IPS-15b (cell line): ENCODE measurements at regions not wholly inside any gene's neighbourhood (a gene's known extent, or its start where the extent isn't known, plus 50 kb on each side); places are given as distances from the start of the nearest gene placed in this dataset.
"Not testable (repeated sequence)": the region's sequence is repeated elsewhere in the genome, so short reads cannot be mapped to it uniquely, and the experiment has no call there.

Source experiments
- H3K27me3 ChIP-seq: one replicate; pipeline ENCODE4 v1.6.1; 2013; ENCODE audit warnings: low read length; ENCODE audit not compliant: control insufficient read depth, insufficient read depth
- H3K36me3 ChIP-seq: one replicate; pipeline ENCODE4 v1.6.1; 2013; ENCODE audit warnings: low read length; ENCODE audit not compliant: control insufficient read depth, insufficient read depth
- H3K4me1 ChIP-seq: one replicate; pipeline ENCODE4 v1.6.1; 2013; ENCODE audit warnings: mild to moderate bottlenecking, low read length; ENCODE audit not compliant: control insufficient read depth, insufficient read depth
- H3K4me3 ChIP-seq: one replicate; pipeline ENCODE4 v1.5.1; 2013; ENCODE audit warnings: low read depth, low read length
- H3K9ac ChIP-seq: one replicate; pipeline ENCODE4 v1.6.1; 2013; ENCODE audit warnings: low read depth, mild to moderate bottlenecking, low read length
- H3K9me3 ChIP-seq: one replicate; pipeline ENCODE4 v1.6.1; 2013; ENCODE audit warnings: mild to moderate bottlenecking, low read length; ENCODE audit not compliant: control insufficient read depth, insufficient read depth

DNA sequence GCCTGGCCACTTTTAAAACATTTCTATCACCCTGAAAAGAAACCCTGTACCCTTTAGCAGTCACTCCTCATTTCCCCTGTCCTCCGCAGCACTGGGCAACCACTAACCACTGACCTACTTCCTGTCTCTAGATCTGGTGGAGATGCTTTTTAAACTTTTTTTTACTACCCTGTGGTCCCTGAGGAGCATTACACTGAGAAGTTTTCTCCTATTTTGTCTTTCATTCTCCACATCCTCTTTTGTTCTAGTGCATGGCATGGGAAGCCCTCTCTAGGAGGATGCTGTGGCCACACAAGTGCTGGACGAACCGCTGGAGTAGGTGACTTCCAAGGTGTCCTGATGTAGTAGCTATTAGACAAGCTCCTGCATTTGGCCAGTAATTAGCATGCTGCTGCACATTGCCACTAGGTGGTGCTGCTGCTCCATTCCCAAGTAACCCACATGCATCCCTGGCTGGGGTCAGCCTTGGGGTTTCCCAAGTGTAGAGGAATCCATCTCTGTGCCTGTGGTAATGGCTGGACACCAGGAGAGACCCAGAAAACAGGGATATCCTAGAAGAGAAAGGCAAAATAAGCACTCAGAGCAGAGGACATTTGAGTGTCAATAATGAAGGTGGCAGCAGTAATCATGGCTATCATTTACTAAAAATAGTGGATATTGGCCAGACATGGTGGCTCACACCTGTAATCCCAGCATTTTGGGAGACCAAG, 143.8 kb upstream of the CRHR1 start:
- H3K4me3 ChIP-seq = no peak overlapping the region
- no peaks in the 10 kb centered on the region for H3K9me3 ChIP-seq
- no peak overlapping the region for H3K9ac ChIP-seq
- H3K36me3 ChIP-seq = peaks cover 5% of the 10 kb centered on the region
- H3K27me3 ChIP-seq = no peaks in the 10 kb centered on the region
- no peaks in the 10 kb centered on the region for H3K4me1 ChIP-seq

GRCh38 chr17:45641541-45641940, 142.6 kb upstream of the CRHR1 start:
- no peak overlapping the region for H3K9ac ChIP-seq
- H3K36me3 ChIP-seq = peaks cover under 1% of the 10 kb centered on the region
- H3K4me1 ChIP-seq = no peaks in the 10 kb centered on the region
- H3K9me3 ChIP-seq = no peaks in the 10 kb centered on the region
- no peaks in the 10 kb centered on the region for H3K27me3 ChIP-seq
- no peak overlapping the region for H3K4me3 ChIP-seq

DNA sequence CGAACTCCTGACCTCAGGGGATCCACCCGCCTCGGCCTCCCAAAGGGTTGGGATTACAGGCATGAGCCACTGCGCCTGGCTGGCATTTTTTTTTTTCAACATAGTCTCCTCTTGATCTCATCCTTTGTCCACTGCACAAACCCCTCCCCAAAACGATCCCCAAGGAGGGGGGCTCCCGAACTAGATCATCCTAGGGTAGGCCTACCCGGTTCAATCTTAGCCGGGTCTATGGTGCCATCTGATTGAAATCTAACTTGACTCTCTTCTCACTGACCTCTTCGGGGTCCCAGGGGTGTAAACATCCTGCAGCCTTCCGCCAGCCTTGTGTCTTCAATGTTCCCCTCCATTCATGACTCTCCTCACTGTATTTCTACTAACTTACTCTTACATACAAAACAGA, 140.5 kb upstream of the CRHR1 start:
- Histone ChIP-seq H3K4me3 (no peak overlapping the region), H3K9me3 (no peaks in the 10 kb centered on the region), H3K27me3 (no peaks in the 10 kb centered on the region)

GRCh38 chr17:45644637-45645036, 139.5 kb upstream of the CRHR1 start:
- H3K4me3 ChIP-seq, H3K9me3 ChIP-seq, H3K9ac ChIP-seq, H3K36me3 ChIP-seq, H3K4me1 ChIP-seq, H3K27me3 ChIP-seq: not testable (repeated sequence)

More for the DNA sequence above, 140.5 kb upstream of the CRHR1 start:
- Histone ChIP-seq H3K4me1 (no peaks in the 10 kb centered on the region), H3K9ac (no peak overlapping the region), H3K36me3 (no peaks in the 10 kb centered on the region)

DNA sequence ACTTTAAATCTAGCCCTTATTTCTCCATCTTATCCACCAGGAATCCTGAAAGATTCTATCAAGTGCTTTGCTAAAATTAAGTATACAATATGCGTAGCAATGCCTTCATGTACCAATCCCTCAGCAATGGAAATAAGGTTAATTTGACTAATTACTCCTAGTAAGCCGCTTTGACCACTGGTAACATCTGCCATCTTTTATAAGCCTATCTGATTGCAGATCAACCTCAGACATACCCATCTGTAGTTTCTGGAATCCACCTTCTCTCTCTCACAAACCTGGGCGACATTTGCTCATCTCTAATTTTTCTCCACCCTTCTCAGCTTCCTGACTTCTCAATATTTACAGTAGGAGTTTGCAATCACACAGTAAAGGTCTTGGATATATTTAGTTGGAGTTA, 138.8 kb upstream of the CRHR1 start:
- Histone ChIP-seq H3K27me3 (no peaks in the 10 kb centered on the region), H3K9me3 (no peaks in the 10 kb centered on the region), H3K36me3 (no peaks in the 10 kb centered on the region), H3K4me3 (no peak overlapping the region), H3K9ac (no peak overlapping the region), H3K4me1 (no peaks in the 10 kb centered on the region)

GRCh38 chr17:45646288-45646988, 137.7 kb upstream of the CRHR1 start:
- no peaks in the 10 kb centered on the region for H3K27me3 ChIP-seq
- H3K9ac ChIP-seq = no peak overlapping the region
- peaks cover 2% of the 10 kb centered on the region for H3K4me1 ChIP-seq
- no peaks in the 10 kb centered on the region for H3K9me3 ChIP-seq
- no peak overlapping the region for H3K4me3 ChIP-seq
- H3K36me3 ChIP-seq = no peaks in the 10 kb centered on the region

DNA sequence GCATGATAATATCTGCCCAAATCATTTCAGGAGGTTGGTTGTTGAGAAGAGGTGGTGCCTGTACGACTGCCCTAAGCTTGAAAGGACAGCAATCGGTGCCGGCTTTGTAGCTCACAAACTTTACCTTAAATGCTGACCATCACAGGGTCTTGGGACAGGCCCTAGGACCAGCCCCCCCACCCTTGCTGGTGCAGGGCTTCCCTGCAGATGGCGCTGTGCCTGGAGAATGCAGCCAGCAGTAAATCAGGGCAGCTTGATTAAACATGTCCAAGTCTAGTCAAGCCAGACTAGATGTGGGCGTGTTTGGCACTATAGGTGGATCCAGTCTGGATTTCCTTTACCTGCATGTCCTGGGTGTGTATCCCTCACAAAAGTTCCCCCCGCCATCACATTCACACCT, 135.5 kb upstream of the CRHR1 start:
- no peaks in the 10 kb centered on the region for H3K9me3 ChIP-seq
- H3K4me1 ChIP-seq = peaks cover 2% of the 10 kb centered on the region
- H3K36me3 ChIP-seq = no peaks in the 10 kb centered on the region
- no peaks in the 10 kb centered on the region for H3K27me3 ChIP-seq
- no peak overlapping the region for H3K4me3 ChIP-seq
- H3K9ac ChIP-seq = no peak overlapping the region

DNA sequence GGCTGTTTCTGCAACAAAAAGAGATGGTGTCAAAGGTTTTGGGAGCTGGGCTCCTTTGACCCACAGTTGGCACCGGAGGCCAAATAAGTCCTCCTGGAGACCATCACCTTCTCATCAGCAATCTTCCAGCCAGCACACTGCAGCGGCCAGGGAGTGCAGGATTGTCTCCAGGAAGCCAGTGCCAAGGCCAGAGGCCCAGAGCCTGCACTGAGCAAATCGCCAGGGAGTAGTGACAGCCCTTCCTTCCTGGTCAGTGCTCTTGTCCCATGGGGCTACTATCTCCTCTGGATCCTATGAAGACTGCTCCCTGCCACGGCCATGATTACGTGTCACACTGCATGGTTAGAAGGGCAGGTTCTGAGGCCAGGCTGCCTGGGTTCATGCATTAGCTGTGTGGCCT, 134.3 kb upstream of the CRHR1 start:
- no peak overlapping the region for H3K4me3 ChIP-seq
- peaks cover 2% of the 10 kb centered on the region for H3K4me1 ChIP-seq
- peak overlapping the region; percentile 54 for H3K9ac ChIP-seq
- H3K36me3 ChIP-seq = no peaks in the 10 kb centered on the region
- H3K27me3 ChIP-seq = no peaks in the 10 kb centered on the region
- H3K9me3 ChIP-seq = no peaks in the 10 kb centered on the region

DNA sequence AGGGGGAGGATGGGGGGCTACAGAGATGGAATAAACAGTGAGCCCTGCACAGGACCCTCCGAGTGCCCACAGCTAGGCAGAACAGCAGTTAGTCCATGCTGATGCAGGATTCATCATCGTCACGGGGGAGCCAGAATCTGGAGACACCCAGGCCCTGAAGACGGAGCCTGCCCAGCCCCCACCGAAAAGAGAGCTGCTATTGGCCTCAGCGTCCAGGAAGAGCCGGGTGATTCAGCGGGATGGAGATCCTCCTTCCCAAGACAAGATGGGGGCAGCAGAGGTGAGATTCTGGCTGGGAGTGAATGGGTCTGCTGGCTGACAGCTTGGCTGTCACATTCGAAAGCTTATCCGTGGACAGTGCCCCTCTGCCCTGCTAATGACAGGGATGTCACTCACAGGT, 133.6 kb upstream of the CRHR1 start:
- H3K4me1 ChIP-seq = peaks cover 2% of the 10 kb centered on the region
- no peaks in the 10 kb centered on the region for H3K9me3 ChIP-seq
- H3K27me3 ChIP-seq = no peaks in the 10 kb centered on the region
- no peak overlapping the region for H3K4me3 ChIP-seq
- H3K36me3 ChIP-seq = no peaks in the 10 kb centered on the region
- H3K9ac ChIP-seq = no peak overlapping the region

DNA sequence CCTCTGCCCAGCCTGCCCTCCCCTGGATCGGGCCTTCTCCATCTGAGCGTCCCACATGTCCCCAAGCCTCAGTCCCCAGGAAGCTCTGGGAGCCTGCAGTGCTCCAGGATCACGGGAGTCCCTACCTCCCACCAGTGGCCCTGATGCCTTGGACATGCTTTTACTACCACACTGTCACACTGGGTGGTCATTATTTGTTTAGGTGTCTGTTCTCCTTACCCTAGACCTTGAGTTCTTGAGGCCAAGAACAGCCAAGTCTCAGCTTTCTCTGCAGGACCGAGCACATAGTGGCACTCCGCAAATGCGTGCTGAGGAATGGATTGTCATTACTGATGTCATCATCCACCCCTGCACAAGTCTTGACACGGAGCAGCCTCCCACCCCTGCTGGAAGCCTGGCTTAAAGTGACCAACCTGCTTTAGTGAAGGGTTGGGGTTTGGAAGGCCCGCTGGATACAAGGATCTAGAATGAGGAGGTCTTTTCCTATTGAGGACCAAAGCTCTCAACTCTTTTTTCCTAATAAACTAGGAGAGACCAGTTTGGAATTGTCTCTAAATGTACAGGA, 132.9 kb upstream of the CRHR1 start:
- Histone ChIP-seq H3K9me3 (no peaks in the 10 kb centered on the region), H3K4me3 (no peak overlapping the region), H3K36me3 (no peaks in the 10 kb centered on the region), H3K27me3 (no peaks in the 10 kb centered on the region), H3K4me1 (peaks cover 2% of the 10 kb centered on the region), H3K9ac (no peak overlapping the region)

- Histone ChIP-seq H3K27me3 (no peaks in the 10 kb centered on the region), H3K4me3 (no peak overlapping the region), H3K9me3 (no peaks in the 10 kb centered on the region), H3K4me1 (peaks cover 2% of the 10 kb centered on the region), H3K9ac (no peak overlapping the region), H3K36me3 (no peaks in the 10 kb centered on the region)
Observed at GRCh38 chr17:45653616-45654015, 130.5 kb upstream of the CRHR1 start.
